ENCODE measurements at regions not wholly inside any gene's neighbourhood (a gene's known extent, or its start where the extent isn't known, plus 50 kb on each side); places are given as distances from the start of the nearest gene placed in this dataset.

- TF ChIP-seq YY1 (IDR thresholded peaks at IDR 0.05; ENCODE audit: insufficient read depth, insufficient read length) = no peak
- no peak for TF ChIP-seq ZNF274 (IDR thresholded peaks at IDR 0.05; ENCODE audit: low read depth, low read length)
- TF ChIP-seq SUZ12 (IDR thresholded peaks at IDR 0.05; ENCODE audit: extremely low read depth, insufficient read depth, insufficient read length) = no peak
Measured at GRCh38 chr5:102600964-102601363, 102.2 kb upstream of the SLCO6A1 start.
